ENCODE measurements at regions not wholly inside any gene's neighbourhood (a gene's known extent, or its start where the extent isn't known, plus 50 kb on each side); places are given as distances from the start of the nearest gene placed in this dataset.

DNA sequence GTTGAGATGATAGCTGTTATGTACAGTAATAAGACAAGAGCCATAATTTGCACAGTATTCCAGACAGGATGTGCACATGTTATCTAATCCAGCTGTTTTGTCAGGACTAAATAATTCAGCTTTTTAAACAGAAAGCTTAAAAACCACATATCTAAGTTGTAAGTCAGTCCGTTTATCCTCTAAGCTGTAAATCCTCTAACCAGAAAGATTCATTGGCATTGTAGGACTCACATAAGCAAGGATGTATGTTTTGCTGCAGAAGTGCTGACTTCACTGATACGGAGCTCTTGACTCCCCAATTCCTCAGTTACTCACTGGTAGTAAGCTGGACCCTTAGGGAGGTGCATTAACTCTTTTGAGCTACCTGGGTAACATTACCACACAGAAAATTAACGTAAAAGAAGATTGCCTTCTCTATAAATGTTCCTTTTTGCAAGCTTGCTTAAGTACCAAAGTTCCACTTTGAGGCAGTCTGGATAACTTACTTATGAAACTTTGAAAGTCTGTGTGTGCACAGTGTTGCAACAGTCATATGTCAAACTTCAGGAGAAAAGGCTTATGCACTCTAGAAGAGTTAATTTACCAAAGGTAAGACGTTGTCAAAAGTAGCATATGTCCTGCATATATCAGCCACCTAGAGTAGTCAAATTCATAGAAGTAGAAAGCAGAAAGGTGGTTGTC, 58.3 kb upstream of the MAGEB2 start (continued):
- TF ChIP-seq ZNF232 (CRISPR knock-in tag; IDR thresholded peaks at IDR 0.05; ENCODE audit: borderline replicate concordance) (no peak), AGO2 (optimal IDR thresholded peaks at IDR 0.05; ENCODE audit: low read depth, low read length) (no peak)
- TF ChIP-seq, protein P1, sequence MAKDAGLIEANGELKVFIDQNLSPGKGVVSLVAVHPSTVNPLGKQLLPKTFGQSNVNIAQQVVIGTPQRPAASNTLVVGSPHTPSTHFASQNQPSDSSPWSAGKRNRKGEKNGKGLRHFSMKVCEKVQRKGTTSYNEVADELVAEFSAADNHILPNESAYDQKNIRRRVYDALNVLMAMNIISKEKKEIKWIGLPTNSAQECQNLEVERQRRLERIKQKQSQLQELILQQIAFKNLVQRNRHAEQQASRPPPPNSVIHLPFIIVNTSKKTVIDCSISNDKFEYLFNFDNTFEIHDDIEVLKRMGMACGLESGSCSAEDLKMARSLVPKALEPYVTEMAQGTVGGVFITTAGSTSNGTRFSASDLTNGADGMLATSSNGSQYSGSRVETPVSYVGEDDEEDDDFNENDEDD (CRISPR knock-in tag; IDR thresholded peaks at IDR 0.05; ENCODE audit: borderline replicate concordance): no peak

DNA sequence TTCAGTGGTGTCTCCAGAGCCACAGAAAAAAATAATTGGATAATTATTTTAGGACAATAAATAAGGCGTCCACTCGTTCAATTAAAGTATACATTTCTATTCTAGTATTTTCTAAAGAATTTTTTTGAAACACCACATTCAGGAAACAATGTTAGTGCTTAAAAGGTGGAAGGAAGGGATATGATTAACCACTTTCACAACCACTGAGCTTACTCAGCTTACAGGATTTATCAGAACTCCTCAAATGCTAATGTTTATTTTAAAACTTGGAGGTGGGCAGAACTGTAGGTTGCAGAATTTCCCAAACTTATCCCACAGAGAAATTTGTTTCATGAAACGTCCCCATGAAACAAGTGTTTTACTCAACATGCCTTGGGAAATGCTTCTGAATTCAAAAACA, 54.3 kb upstream of the MAGEB2 start:
- in situ Hi-C loops (cut with HindIII; ENCODE audit: extremely low pct_ligation_motif_present, low pct_unique_long_range_greater_than_20kb): no loop called here
- intact Hi-C loops (cut with micrococcal nuclease; ENCODE audit: unreplicated experiment): no loop called here
- TF ChIP-seq ZNF264 (CRISPR knock-in tag; IDR thresholded peaks at IDR 0.05): no peak
- no peak for ATAC-seq
- Histone ChIP-seq H3K27me3 (ENCODE audit: control insufficient read depth in 1 of 2, insufficient read depth in 2 of 2, low read length in 2 of 2) (no peaks in the 10 kb centered on the region), H3K9me3 (ENCODE audit: low read length) (no peaks in the 10 kb centered on the region), H3K27ac (ENCODE audit: extremely low read length, insufficient read depth, low read length) (no peak overlapping the region), H4K20me1 (ENCODE audit: insufficient read depth, low read length) (no peaks in the 10 kb centered on the region), H2AFZ (ENCODE audit: low read length) (no peak overlapping the region), H3K4me3 (replicated peaks in 1 of 3; ENCODE audit: insufficient read depth in 1 of 3, low read depth in 2 of 3, low read length in 3 of 3) (no peak overlapping the region), H3K36me3 (replicated peaks in 1 of 2; ENCODE audit: control insufficient read depth in 1 of 2, insufficient read depth in 2 of 2, low read length in 2 of 2) (no peaks in the 10 kb centered on the region), H3K4me2 (ENCODE audit: low read depth, low read length) (no peak overlapping the region), H3K79me2 (ENCODE audit: insufficient read depth, low read length) (no peaks in the 10 kb centered on the region), H3K9ac (ENCODE audit: insufficient read depth, low read depth, low read length) (no peak overlapping the region), H3K4me1 (ENCODE audit: insufficient read depth, low read length) (no peaks in the 10 kb centered on the region)
- DNase-seq (ENCODE audit: low spot score): no peak
- no peak for FAIRE-seq
- no TSS peak for BruUV-seq (replicated peaks)
- CTCF ChIA-PET (ENCODE audit: low intra/inter-chr PET ratio, low total read pairs): no interaction called here
- POLR2A ChIA-PET: no interaction called here
- WGBS (ENCODE audit: low lambda C conversion rate): 2% methylated on average over 3 of the region's 3 CpGs

Data from HepG2 (cell line).